Calu3 (cell line): ENCODE measurements at regions not wholly inside any gene's neighbourhood (a gene's known extent, or its start where the extent isn't known, plus 50 kb on each side); places are given as distances from the start of the nearest gene placed in this dataset.

Experiments used
- BruUV-seq: library from RNA; stranded (reverse); fragments of 400-500 nt; replicated peaks from 2 replicates; lab custom pipeline; 2021; lab: Mats Ljungman, UMichigan
- CTCF ChIA-PET: fragments of 300-600 bp; sonication (Branson Sonifier 250); formaldehyde crosslinking; loops from one replicate; lab custom pipeline; 2022; ENCODE audit warnings: antibody characterized with exemption; lab: Charles Lee
- DNase-seq: peaks from one replicate; pipeline ENCODE4 v3.0.0; 2022
- H3K27ac Mint-ChIP-seq: one replicate; pipeline ENCODE4 v1.8.0; 2022; ENCODE audit warnings: mixed read lengths; ENCODE audit not compliant: unreplicated experiment
- H3K27me3 Mint-ChIP-seq: one replicate; pipeline ENCODE4 v1.8.0; 2022; ENCODE audit warnings: mixed read lengths; ENCODE audit not compliant: unreplicated experiment
- H3K36me3 Mint-ChIP-seq: one replicate; pipeline ENCODE4 v1.8.0; 2022; ENCODE audit warnings: mild to moderate bottlenecking, moderate library complexity, mixed read lengths; ENCODE audit not compliant: insufficient read depth, unreplicated experiment
- H3K4me1 Mint-ChIP-seq: one replicate; pipeline ENCODE4 v1.8.0; 2022; ENCODE audit warnings: mild to moderate bottlenecking, low read depth, mixed read lengths; ENCODE audit not compliant: unreplicated experiment
- H3K4me3 Mint-ChIP-seq: one replicate; pipeline ENCODE4 v1.8.0; 2022; ENCODE audit warnings: mild to moderate bottlenecking, low read depth, moderate library complexity, mixed read lengths; ENCODE audit not compliant: unreplicated experiment
- H3K9me3 Mint-ChIP-seq: one replicate; pipeline ENCODE4 v1.8.0; 2022; ENCODE audit warnings: low read depth, mixed read lengths; ENCODE audit not compliant: unreplicated experiment
- intact Hi-C: fragments of 100-400 bp; cut with micrococcal nuclease; formaldehyde crosslinking; loops from one replicate; pipeline ENCODE4 v1.10.0; 2022; ENCODE audit not compliant: unreplicated experiment
- TF ChIP-seq, protein P1 (sequence below): fragments of 200-600 bp; IDR thresholded peaks from one replicate; pipeline ENCODE4 v1.8.0; 2022; ENCODE audit warnings: antibody characterized with exemption; ENCODE audit not compliant: unreplicated experiment

DNA sequence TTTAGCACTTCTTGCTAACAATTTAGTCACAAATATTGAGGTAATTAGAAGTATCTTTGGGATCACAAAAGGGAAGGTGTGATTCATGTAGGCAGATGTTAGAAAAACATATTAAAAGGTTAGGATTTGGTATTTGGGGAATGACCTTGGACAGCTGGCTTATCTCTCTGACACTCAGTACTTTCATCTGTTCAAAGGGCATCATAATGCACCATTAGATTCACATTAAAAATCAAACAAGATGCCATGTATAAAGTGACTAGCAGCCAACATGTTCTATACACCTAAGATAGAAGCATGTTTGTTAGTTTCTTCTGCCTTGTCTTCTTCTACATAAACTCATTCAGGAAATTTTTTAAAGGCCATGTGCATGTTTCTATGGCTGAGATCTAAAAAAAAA is 56.5 kb upstream of the ESRRG start:
- no peaks in the 10 kb centered on the region for H3K36me3 Mint-ChIP-seq
- CTCF ChIA-PET = no interaction called here
- intact Hi-C loops = no loop called here
- BruUV-seq = no TSS peak
- peaks cover 2% of the 10 kb centered on the region for H3K9me3 Mint-ChIP-seq
- TF ChIP-seq, protein P1, sequence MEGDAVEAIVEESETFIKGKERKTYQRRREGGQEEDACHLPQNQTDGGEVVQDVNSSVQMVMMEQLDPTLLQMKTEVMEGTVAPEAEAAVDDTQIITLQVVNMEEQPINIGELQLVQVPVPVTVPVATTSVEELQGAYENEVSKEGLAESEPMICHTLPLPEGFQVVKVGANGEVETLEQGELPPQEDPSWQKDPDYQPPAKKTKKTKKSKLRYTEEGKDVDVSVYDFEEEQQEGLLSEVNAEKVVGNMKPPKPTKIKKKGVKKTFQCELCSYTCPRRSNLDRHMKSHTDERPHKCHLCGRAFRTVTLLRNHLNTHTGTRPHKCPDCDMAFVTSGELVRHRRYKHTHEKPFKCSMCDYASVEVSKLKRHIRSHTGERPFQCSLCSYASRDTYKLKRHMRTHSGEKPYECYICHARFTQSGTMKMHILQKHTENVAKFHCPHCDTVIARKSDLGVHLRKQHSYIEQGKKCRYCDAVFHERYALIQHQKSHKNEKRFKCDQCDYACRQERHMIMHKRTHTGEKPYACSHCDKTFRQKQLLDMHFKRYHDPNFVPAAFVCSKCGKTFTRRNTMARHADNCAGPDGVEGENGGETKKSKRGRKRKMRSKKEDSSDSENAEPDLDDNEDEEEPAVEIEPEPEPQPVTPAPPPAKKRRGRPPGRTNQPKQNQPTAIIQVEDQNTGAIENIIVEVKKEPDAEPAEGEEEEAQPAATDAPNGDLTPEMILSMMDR = no peak
- H3K4me1 Mint-ChIP-seq = no peaks in the 10 kb centered on the region
- H3K27ac Mint-ChIP-seq = no peak overlapping the region
- H3K27me3 Mint-ChIP-seq = no peaks in the 10 kb centered on the region
- no peak for DNase-seq
- H3K4me3 Mint-ChIP-seq = no peak overlapping the region

DNA sequence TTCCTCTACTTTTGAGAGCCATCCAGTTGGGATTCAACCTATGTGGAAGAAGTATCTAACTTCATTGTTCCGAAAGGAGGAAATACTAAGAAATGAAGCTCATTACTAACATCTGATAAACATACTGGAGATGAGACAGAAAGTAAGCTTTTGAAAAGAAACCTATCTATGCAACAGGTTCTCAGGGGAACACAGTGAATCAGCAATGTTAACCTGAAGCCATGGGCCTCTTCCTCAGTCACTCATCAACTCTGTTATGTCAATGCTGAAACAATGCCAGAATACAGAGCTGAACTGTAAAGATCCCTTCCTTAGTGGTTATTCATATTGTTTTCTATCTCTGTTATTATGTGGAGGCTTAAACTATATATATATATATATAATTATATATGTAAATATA is 55.5 kb upstream of the ESRRG start:
- TF ChIP-seq, protein P1 = no peak
- CTCF ChIA-PET = interaction anchor here (0.7 kb wide), 1 partner anchor 873 kb away, joined by 3 read pairs; no protein-coding TSS in a partner anchor
- H3K27ac Mint-ChIP-seq = no peak overlapping the region
- H3K4me1 Mint-ChIP-seq = no peaks in the 10 kb centered on the region
- intact Hi-C loops = no loop called here
- no peak for DNase-seq
- no TSS peak for BruUV-seq
- H3K36me3 Mint-ChIP-seq = no peaks in the 10 kb centered on the region
- no peaks in the 10 kb centered on the region for H3K27me3 Mint-ChIP-seq
- peaks cover 2% of the 10 kb centered on the region for H3K9me3 Mint-ChIP-seq
- H3K4me3 Mint-ChIP-seq = no peak overlapping the region

DNA sequence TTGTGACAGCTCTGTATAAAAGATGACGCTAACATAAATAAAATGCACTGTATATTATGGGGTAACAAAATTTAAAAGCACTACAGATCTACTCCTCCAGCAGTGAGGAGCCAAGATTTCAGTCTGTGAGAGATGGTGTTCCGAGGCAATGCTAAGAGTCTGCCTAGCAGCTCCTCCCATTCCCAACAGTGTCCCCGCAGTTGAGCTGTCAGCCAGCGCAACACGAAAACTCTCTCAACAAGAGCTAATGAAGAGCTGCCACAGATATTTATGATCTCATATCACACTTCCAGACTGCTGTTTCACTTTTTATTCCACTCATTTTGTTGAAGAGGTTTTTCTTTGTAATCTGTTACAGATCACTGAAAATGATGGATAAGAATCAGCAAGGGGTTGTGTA is 53.9 kb upstream of the ESRRG start:
- CTCF ChIA-PET = no interaction called here
- DNase-seq = no peak
- TF ChIP-seq, protein P1 = no peak
- Mint-ChIP-seq H3K36me3 (no peaks in the 10 kb centered on the region), H3K27me3 (no peaks in the 10 kb centered on the region), H3K9me3 (peaks cover 2% of the 10 kb centered on the region), H3K4me1 (no peaks in the 10 kb centered on the region), H3K4me3 (no peak overlapping the region), H3K27ac (no peak overlapping the region)
- intact Hi-C loops = no loop called here
- no TSS peak for BruUV-seq
